H9 (cell line): ENCODE measurements at regions not wholly inside any gene's neighbourhood (a gene's known extent, or its start where the extent isn't known, plus 50 kb on each side); places are given as distances from the start of the nearest gene placed in this dataset.

ENCODE experiments used
- DNase-seq: peaks from one replicate; pipeline ENCODE4 v3.0.0-alpha.2; 2017
- H2AFZ ChIP-seq: one replicate; pipeline ENCODE4 v1.6.1; 2013; ENCODE audit warnings: mild to moderate bottlenecking, low read length, control low read depth, moderate library complexity
- H2AK5ac ChIP-seq: 2 replicates; pipeline ENCODE4 v1.6.1; 2013; ENCODE audit warnings: low read length, control low read depth, mixed read lengths; ENCODE audit not compliant: insufficient read length
- H2BK120ac ChIP-seq: one replicate; pipeline ENCODE4 v1.6.1; 2013; ENCODE audit warnings: low read depth, mild to moderate bottlenecking, low read length, control low read depth, inconsistent platforms; ENCODE audit not compliant: poor library complexity, severe bottlenecking
- H2BK12ac ChIP-seq: 2 replicates; pipeline ENCODE4 v1.6.1; 2013; ENCODE audit warnings: low read length, control low read depth, mixed read lengths, low read depth; ENCODE audit not compliant: insufficient read length
- H2BK15ac ChIP-seq: 2 replicates; pipeline ENCODE4 v1.6.1; 2013; ENCODE audit warnings: low read depth, low read length, control low read depth
- H2BK20ac ChIP-seq: one replicate; pipeline ENCODE4 v1.6.1; 2013; ENCODE audit warnings: low read depth, mild to moderate bottlenecking, low read length, control low read depth, inconsistent platforms; ENCODE audit not compliant: poor library complexity, severe bottlenecking
- H2BK5ac ChIP-seq: 2 replicates; pipeline ENCODE4 v1.6.1; 2013; ENCODE audit warnings: low read length, control low read depth, mixed read lengths; ENCODE audit not compliant: insufficient read length
- H3K14ac ChIP-seq: 2 replicates; pipeline ENCODE4 v1.6.1; 2013; ENCODE audit warnings: low read length, control low read depth; ENCODE audit not compliant: insufficient read depth
- H3K18ac ChIP-seq: 2 replicates; pipeline ENCODE4 v1.6.1; 2013; ENCODE audit warnings: low read depth, mild to moderate bottlenecking, mixed read lengths, low read length, control low read depth; ENCODE audit not compliant: insufficient read length
- H3K23ac ChIP-seq: 2 replicates; pipeline ENCODE4 v1.6.1; 2013; ENCODE audit warnings: low read length, control low read depth, mixed read lengths, low read depth; ENCODE audit not compliant: insufficient read length
- H3K23me2 ChIP-seq: 2 replicates; pipeline ENCODE4 v1.6.1; 2013; ENCODE audit warnings: low read depth, mild to moderate bottlenecking, mixed read lengths, low read length, control low read depth; ENCODE audit not compliant: insufficient read length, poor library complexity, severe bottlenecking
- H3K27ac ChIP-seq: 2 replicates; pipeline ENCODE4 v1.5.1; 2013; ENCODE audit warnings: low read length, control low read depth, mixed read lengths, low read depth; ENCODE audit not compliant: insufficient read length
- H3K27me3 ChIP-seq: 2 replicates; pipeline ENCODE4 v1.6.1; 2013; ENCODE audit warnings: low read length, control low read depth, inconsistent platforms; ENCODE audit not compliant: insufficient read depth
- H3K4ac ChIP-seq: 2 replicates; pipeline ENCODE4 v1.6.1; 2013; ENCODE audit warnings: low read depth, mild to moderate bottlenecking, control low read depth, inconsistent platforms, low read length, moderate library complexity
- H3K4me1 ChIP-seq: 2 replicates; pipeline ENCODE4 v1.6.1; 2013; ENCODE audit warnings: low read length, control low read depth, inconsistent platforms; ENCODE audit not compliant: insufficient read depth
- H3K4me2 ChIP-seq: 2 replicates; pipeline ENCODE4 v1.6.1; 2013; ENCODE audit warnings: low read length, control low read depth, mixed read lengths; ENCODE audit not compliant: insufficient read length, insufficient read depth
- H3K56ac ChIP-seq: 2 replicates; pipeline ENCODE4 v1.6.1; 2013; ENCODE audit warnings: low read depth, mild to moderate bottlenecking, mixed read lengths, low read length, control low read depth; ENCODE audit not compliant: insufficient read length
- H3K79me1 ChIP-seq: 2 replicates; pipeline ENCODE4 v1.6.1; 2013; ENCODE audit warnings: low read depth, mild to moderate bottlenecking, moderate library complexity, low read length, control low read depth, inconsistent platforms; ENCODE audit not compliant: insufficient read depth, poor library complexity, severe bottlenecking
- H3K79me2 ChIP-seq: 2 replicates; pipeline ENCODE4 v1.6.1; 2013; ENCODE audit warnings: low read length, control low read depth, inconsistent platforms; ENCODE audit not compliant: insufficient read depth
- H3K9ac ChIP-seq: 2 replicates; pipeline ENCODE4 v1.6.1; 2013; ENCODE audit warnings: low read length, control low read depth, mixed read lengths; ENCODE audit not compliant: insufficient read length; ENCODE audit errors: extremely low read depth
- H3K9me3 ChIP-seq: one replicate; pipeline ENCODE4 v1.6.1; 2013; ENCODE audit warnings: low read depth, low read length, inconsistent platforms; ENCODE audit not compliant: control insufficient read depth
- H3T11ph ChIP-seq: one replicate; pipeline ENCODE4 v1.6.1; 2013; ENCODE audit warnings: mild to moderate bottlenecking, low read length, control low read depth, inconsistent platforms
- H4K20me1 ChIP-seq: one replicate; pipeline ENCODE4 v1.6.1; 2013; ENCODE audit not compliant: control insufficient read depth, insufficient read length, insufficient read depth
- H4K5ac ChIP-seq: 2 replicates; pipeline ENCODE4 v1.6.1; 2013; ENCODE audit warnings: low read depth, mild to moderate bottlenecking, mixed read lengths, low read length, control low read depth; ENCODE audit not compliant: insufficient read length
- H4K8ac ChIP-seq: replicated peaks from 2 replicates; pipeline ENCODE4 v1.6.1; 2013; ENCODE audit warnings: low read length, control low read depth, mixed read lengths, low read depth; ENCODE audit not compliant: insufficient read length
- H4K91ac ChIP-seq: 2 replicates; pipeline ENCODE4 v1.6.1; 2013; ENCODE audit warnings: low read depth, mild to moderate bottlenecking, moderate library complexity, mixed read lengths, low read length, control low read depth; ENCODE audit not compliant: insufficient read length
- H3K27ac Mint-ChIP-seq, 3 experiments: 2 replicates in 2 of 3; 3 replicates in 1 of 3; pipeline ENCODE4 v1.8.0; 2020 to 2021; ENCODE audit warnings: mixed read lengths in 3 of 3, mild to moderate bottlenecking in 1 of 3, moderate library complexity in 1 of 3
- H3K27me3 Mint-ChIP-seq: 2 replicates; pipeline ENCODE4 v1.8.0; 2021; ENCODE audit warnings: low read depth, mild to moderate bottlenecking, moderate library complexity, mixed read lengths
- H3K36me3 Mint-ChIP-seq, 3 experiments: 2 replicates in 2 of 3; 3 replicates in 1 of 3; pipeline ENCODE4 v1.8.0; 2020 to 2021; ENCODE audit warnings: low read depth in 3 of 3, mixed read lengths in 3 of 3; ENCODE audit not compliant: insufficient read depth in 1 of 3
- H3K4me1 Mint-ChIP-seq, 2 experiments: 2 replicates each; pipeline ENCODE4 v1.8.0; 2020; ENCODE audit warnings: mixed read lengths in 2 of 2
- H3K4me3 Mint-ChIP-seq, 2 experiments: 2 replicates in 1 of 2; 3 replicates in 1 of 2; pipeline ENCODE4 v1.8.0; 2020 to 2021; ENCODE audit warnings: mild to moderate bottlenecking in 2 of 2, mixed read lengths in 2 of 2, moderate library complexity in 1 of 2
- H3K9me3 Mint-ChIP-seq, 2 experiments: 2 replicates in 1 of 2; 3 replicates in 1 of 2; pipeline ENCODE4 v1.8.0; 2020; ENCODE audit warnings: mild to moderate bottlenecking in 2 of 2, mixed read lengths in 2 of 2, moderate library complexity in 1 of 2
- CTCF ChIP-seq: fragments of 200-600 bp; sonication (generic); conservative IDR thresholded peaks from 3 replicates; pipeline ENCODE4 v1.8.0; 2021; ENCODE audit warnings: antibody characterized with exemption, mild to moderate bottlenecking
- WGBS: extraction: QIAGEN DNeasy Blood & Tissue Kit; methylation state at CpG from one replicate; pipeline ENCODE4 v1.1.7; 2013; ENCODE audit warnings: missing lambda C conversion rate, low lambda C conversion rate, mixed read lengths; ENCODE audit not compliant: insufficient read length; ENCODE audit errors: extremely low coverage; 5-methylcytosine and 5-hydroxymethylcytosine counted together

GRCh38 chr6:151747896-151748295, 59.6 kb upstream of the ESR1 start:
- H4K5ac ChIP-seq, result no peak overlapping the region
- no peak overlapping the region for H2BK20ac ChIP-seq
- no peak overlapping the region for H2BK15ac ChIP-seq
- Mint-ChIP-seq H3K9me3 (no peaks in the 10 kb centered on the region; a peak in 1 of 5 replicates), H3K27ac (no peak overlapping the region), H3K27me3 (no peaks in the 10 kb centered on the region), H3K4me3 (no peak overlapping the region), H3K4me1 (no peaks in the 10 kb centered on the region), H3K36me3 (no peaks in the 10 kb centered on the region)
- H3K9ac ChIP-seq, result no peak overlapping the region
- H2AK5ac ChIP-seq, result no peak overlapping the region
- H3K27me3 ChIP-seq, result no peaks in the 10 kb centered on the region
- no peak overlapping the region for H4K8ac ChIP-seq
- H3K79me1 ChIP-seq, result no peaks in the 10 kb centered on the region
- H3K9me3 ChIP-seq, result no peaks in the 10 kb centered on the region
- H3K23me2 ChIP-seq, result no peaks in the 10 kb centered on the region
- H3K4me2 ChIP-seq, result no peak overlapping the region
- no peak overlapping the region for H2BK12ac ChIP-seq
- H2BK120ac ChIP-seq, result no peak overlapping the region
- H3K56ac ChIP-seq, result no peak overlapping the region
- H3T11ph ChIP-seq, result no peak overlapping the region
- DNase-seq, result no peak
- no peak overlapping the region for H2AFZ ChIP-seq
- no peaks in the 10 kb centered on the region for H4K20me1 ChIP-seq
- H3K4me1 ChIP-seq, result no peaks in the 10 kb centered on the region
- no peak overlapping the region for H3K27ac ChIP-seq
- H3K18ac ChIP-seq, result no peak overlapping the region
- no peak overlapping the region for H3K4ac ChIP-seq
- no CpG with 5 or more reads among the region's 2 CpGs for WGBS
- H2BK5ac ChIP-seq, result no peak overlapping the region
- TF ChIP-seq CTCF, result no peak
- no peak overlapping the region for H3K23ac ChIP-seq
- no peak overlapping the region for H3K14ac ChIP-seq
- no peaks in the 10 kb centered on the region for H3K79me2 ChIP-seq
- H4K91ac ChIP-seq, result no peak overlapping the region
